ENCODE measurements at regions not wholly inside any gene's neighbourhood (a gene's known extent, or its start where the extent isn't known, plus 50 kb on each side); places are given as distances from the start of the nearest gene placed in this dataset.

- TF ChIP-seq, protein P1, sequence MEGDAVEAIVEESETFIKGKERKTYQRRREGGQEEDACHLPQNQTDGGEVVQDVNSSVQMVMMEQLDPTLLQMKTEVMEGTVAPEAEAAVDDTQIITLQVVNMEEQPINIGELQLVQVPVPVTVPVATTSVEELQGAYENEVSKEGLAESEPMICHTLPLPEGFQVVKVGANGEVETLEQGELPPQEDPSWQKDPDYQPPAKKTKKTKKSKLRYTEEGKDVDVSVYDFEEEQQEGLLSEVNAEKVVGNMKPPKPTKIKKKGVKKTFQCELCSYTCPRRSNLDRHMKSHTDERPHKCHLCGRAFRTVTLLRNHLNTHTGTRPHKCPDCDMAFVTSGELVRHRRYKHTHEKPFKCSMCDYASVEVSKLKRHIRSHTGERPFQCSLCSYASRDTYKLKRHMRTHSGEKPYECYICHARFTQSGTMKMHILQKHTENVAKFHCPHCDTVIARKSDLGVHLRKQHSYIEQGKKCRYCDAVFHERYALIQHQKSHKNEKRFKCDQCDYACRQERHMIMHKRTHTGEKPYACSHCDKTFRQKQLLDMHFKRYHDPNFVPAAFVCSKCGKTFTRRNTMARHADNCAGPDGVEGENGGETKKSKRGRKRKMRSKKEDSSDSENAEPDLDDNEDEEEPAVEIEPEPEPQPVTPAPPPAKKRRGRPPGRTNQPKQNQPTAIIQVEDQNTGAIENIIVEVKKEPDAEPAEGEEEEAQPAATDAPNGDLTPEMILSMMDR (IDR thresholded peaks at IDR 0.05), result no peak
- no peak for TF ChIP-seq POLR2A (IDR thresholded peaks at IDR 0.05)
Observed at GRCh38 chr5:33068786-33069185, 357.7 kb downstream of the NPR3 start.
